HG02852 (cell line): ENCODE measurements at regions not wholly inside any gene's neighbourhood (a gene's known extent, or its start where the extent isn't known, plus 50 kb on each side); places are given as distances from the start of the nearest gene placed in this dataset.

Source experiments
- ATAC-seq: cut with Tn5 transposase; IDR thresholded peaks from one replicate; pipeline ENCODE4 v1.9.1; 2021; ENCODE audit warnings: mild to moderate bottlenecking, moderate library complexity; ENCODE audit not compliant: unreplicated experiment

GRCh38 chr9:106580546-106580945 lies 282.4 kb upstream of the ZNF462 start:
- ATAC-seq, result no peak

- ATAC-seq, result no peak
Observed at GRCh38 chr9:106581973-106582372, 281.0 kb upstream of the ZNF462 start.

GRCh38 chr9:106583751-106584150 lies 279.2 kb upstream of the ZNF462 start:
- no peak for ATAC-seq

GRCh38 chr9:106587042-106587441 lies 275.9 kb upstream of the ZNF462 start:
- no peak for ATAC-seq

GRCh38 chr9:106588626-106589025 lies 274.3 kb upstream of the ZNF462 start:
- ATAC-seq, result no peak

- ATAC-seq, result no peak
Observed at GRCh38 chr9:106590759-106591505, 272.0 kb upstream of the ZNF462 start.

- ATAC-seq, result no peak
Observed at GRCh38 chr9:106593201-106593600, 269.8 kb upstream of the ZNF462 start.

GRCh38 chr9:106596984-106597383 lies 266.0 kb upstream of the ZNF462 start:
- no peak for ATAC-seq

GRCh38 chr9:106600955-106601560 lies 261.9 kb upstream of the ZNF462 start:
- no peak for ATAC-seq

GRCh38 chr9:106602344-106602743 lies 260.6 kb upstream of the ZNF462 start:
- no peak for ATAC-seq

GRCh38 chr9:106613250-106613737 lies 249.7 kb upstream of the ZNF462 start:
- ATAC-seq, result no peak

- no peak for ATAC-seq
Observed at GRCh38 chr9:106615118-106615889, 247.7 kb upstream of the ZNF462 start.

- ATAC-seq, result no peak
Observed at GRCh38 chr9:106616026-106616425, 246.9 kb upstream of the ZNF462 start.

- ATAC-seq, result no peak
Observed at GRCh38 chr9:106616851-106617345, 246.1 kb upstream of the ZNF462 start.

GRCh38 chr9:106619211-106619610 lies 243.8 kb upstream of the ZNF462 start:
- ATAC-seq, result no peak

GRCh38 chr9:106620081-106620480 lies 242.9 kb upstream of the ZNF462 start:
- no peak for ATAC-seq

GRCh38 chr9:106620866-106621265 lies 242.1 kb upstream of the ZNF462 start:
- no peak for ATAC-seq

- ATAC-seq, result no peak
Observed at GRCh38 chr9:106621313-106622163, 241.4 kb upstream of the ZNF462 start.

GRCh38 chr9:106622164-106622487 lies 240.8 kb upstream of the ZNF462 start:
- ATAC-seq, result no peak

GRCh38 chr9:106623558-106623957 lies 239.4 kb upstream of the ZNF462 start:
- ATAC-seq, result no peak
